HUDEP-2 (cell line): ENCODE measurements at regions not wholly inside any gene's neighbourhood (a gene's known extent, or its start where the extent isn't known, plus 50 kb on each side); places are given as distances from the start of the nearest gene placed in this dataset.

ENCODE experiments used
- DNase-seq, 76 experiments: peaks; one replicate each; lab custom pipeline; 2025; ENCODE audit not compliant: unreplicated experiment in 76 of 76; lab: John Stamatoyannopoulos, UW

- DNase-seq: no peak
These were observed 329.2 kb upstream of the COBL start for GRCh38 chr7:51645702-51646298.

- DNase-seq: no peak
These were observed 328.6 kb upstream of the COBL start for GRCh38 chr7:51645255-51645654.

- no peak for DNase-seq
These were observed 327.6 kb upstream of the COBL start for GRCh38 chr7:51644216-51644615.

GRCh38 chr7:51640841-51641240 is 324.2 kb upstream of the COBL start:
- DNase-seq: no peak

- DNase-seq: no peak
These were observed 323.2 kb upstream of the COBL start for GRCh38 chr7:51639661-51640334.

GRCh38 chr7:51636503-51636902 is 319.9 kb upstream of the COBL start:
- DNase-seq: no peak

- DNase-seq: no peak
These were observed 319.2 kb upstream of the COBL start for GRCh38 chr7:51635775-51636174.

GRCh38 chr7:51634538-51634937 is 317.9 kb upstream of the COBL start:
- no peak for DNase-seq

- DNase-seq: no peak
These were observed 317.4 kb upstream of the COBL start for GRCh38 chr7:51634025-51634424.

GRCh38 chr7:51633596-51633995 is 317.0 kb upstream of the COBL start:
- DNase-seq: no peak

- no peak for DNase-seq
These were observed 316.4 kb upstream of the COBL start for GRCh38 chr7:51633006-51633405.

- DNase-seq: no peak
These were observed 314.3 kb upstream of the COBL start for GRCh38 chr7:51630933-51631332.

- no peak for DNase-seq
These were observed 312.6 kb upstream of the COBL start for GRCh38 chr7:51629206-51629605.

GRCh38 chr7:51621956-51622355 is 305.3 kb upstream of the COBL start:
- DNase-seq: no peak

GRCh38 chr7:51620706-51621105 is 304.1 kb upstream of the COBL start:
- DNase-seq: no peak

GRCh38 chr7:51619880-51620279 is 303.3 kb upstream of the COBL start:
- DNase-seq: no peak

GRCh38 chr7:51617686-51618085 is 301.1 kb upstream of the COBL start:
- no peak for DNase-seq

- no peak for DNase-seq
These were observed 297.3 kb upstream of the COBL start for GRCh38 chr7:51613911-51614357.

GRCh38 chr7:51611937-51612336 is 295.3 kb upstream of the COBL start:
- no peak for DNase-seq

GRCh38 chr7:51607447-51607846 is 290.8 kb upstream of the COBL start:
- DNase-seq: no peak

GRCh38 chr7:51606601-51607154 is 290.1 kb upstream of the COBL start:
- DNase-seq: no peak

- DNase-seq: no peak
These were observed 285.8 kb upstream of the COBL start for GRCh38 chr7:51602376-51602775.
